Astrocyte of the spinal cord (primary cell): ENCODE measurements at regions not wholly inside any gene's neighbourhood (a gene's known extent, or its start where the extent isn't known, plus 50 kb on each side); places are given as distances from the start of the nearest gene placed in this dataset.

Source experiments
- DNase-seq: peaks from one replicate; pipeline ENCODE4 v3.0.0; 2011; ENCODE audit warnings: low read depth, low spot score
- H3K4me3 ChIP-seq: 2 replicates; pipeline ENCODE4 v1.5.1; 2011; ENCODE audit warnings: low read depth, mild to moderate bottlenecking, low read length, moderate library complexity
- CTCF ChIP-seq: IDR thresholded peaks from 2 replicates; pipeline ENCODE4 v1.5.1; 2012; ENCODE audit warnings: low read depth, mild to moderate bottlenecking, low read length, inconsistent platforms
- in situ Hi-C: cut with HindIII; loops from 2 replicates; pipeline ENCODE4 v1.10.0; 2017; ENCODE audit warnings: low sequenced_read_pairs

- in situ Hi-C loops = no loop called here
Observed at GRCh38 chr14:66099931-66100330, 386.2 kb upstream of the CCDC196 start.

GRCh38 chr14:66101662-66102061, 384.5 kb upstream of the CCDC196 start:
- H3K4me3 ChIP-seq = no peak overlapping the region
- DNase-seq = no peak
- TF ChIP-seq CTCF = no peak
- in situ Hi-C loops = no loop called here

More at GRCh38 chr14:66099931-66100330, 386.2 kb upstream of the CCDC196 start:
- no peak for DNase-seq
- H3K4me3 ChIP-seq = no peak overlapping the region
- TF ChIP-seq CTCF = no peak

GRCh38 chr14:66104486-66104885, 381.7 kb upstream of the CCDC196 start:
- in situ Hi-C loops = no loop called here
- no peak for TF ChIP-seq CTCF
- no peak overlapping the region for H3K4me3 ChIP-seq
- no peak for DNase-seq

- no peak for TF ChIP-seq CTCF
- H3K4me3 ChIP-seq = no peak overlapping the region
- peak; percentile 37 for DNase-seq
- in situ Hi-C loops = no loop called here
Observed at GRCh38 chr14:66105815-66106214, 380.4 kb upstream of the CCDC196 start.

- no peak for DNase-seq
- in situ Hi-C loops = no loop called here
- TF ChIP-seq CTCF = no peak
- no peak overlapping the region for H3K4me3 ChIP-seq
Observed at GRCh38 chr14:66109426-66109825, 376.7 kb upstream of the CCDC196 start.

- in situ Hi-C loops = no loop called here
- no peak for TF ChIP-seq CTCF
- DNase-seq = no peak
- no peak overlapping the region for H3K4me3 ChIP-seq
Observed at GRCh38 chr14:66111891-66112290, 374.3 kb upstream of the CCDC196 start.

- in situ Hi-C loops = no loop called here
- TF ChIP-seq CTCF = no peak
- DNase-seq = no peak
- no peak overlapping the region for H3K4me3 ChIP-seq
Observed at GRCh38 chr14:66114071-66114470, 372.1 kb upstream of the CCDC196 start.
